Body of pancreas (tissue), 4 donors: ENCODE measurements at regions not wholly inside any gene's neighbourhood (a gene's known extent, or its start where the extent isn't known, plus 50 kb on each side); places are given as distances from the start of the nearest gene placed in this dataset.

Experiments
- POLR2A ChIP-seq, 3 donors: fragments of 450-650 bp; IDR thresholded peaks; one replicate each; pipeline ENCODE4 v1.6.1; 2016; ENCODE audit warnings: antibody characterized with exemption in 3 of 3, mild to moderate bottlenecking in 2 of 3
- TF ChIP-seq, protein P1 (sequence below), 7 experiments: fragments of 450-650 bp in 4 of 7; fragments of 200-600 bp in 3 of 7; sonication (generic) in 3 of 7; IDR thresholded peaks; one replicate each; pipeline ENCODE4 v1.5.1; 2016 to 2019; ENCODE audit warnings: antibody characterized with exemption in 7 of 7

DNA sequence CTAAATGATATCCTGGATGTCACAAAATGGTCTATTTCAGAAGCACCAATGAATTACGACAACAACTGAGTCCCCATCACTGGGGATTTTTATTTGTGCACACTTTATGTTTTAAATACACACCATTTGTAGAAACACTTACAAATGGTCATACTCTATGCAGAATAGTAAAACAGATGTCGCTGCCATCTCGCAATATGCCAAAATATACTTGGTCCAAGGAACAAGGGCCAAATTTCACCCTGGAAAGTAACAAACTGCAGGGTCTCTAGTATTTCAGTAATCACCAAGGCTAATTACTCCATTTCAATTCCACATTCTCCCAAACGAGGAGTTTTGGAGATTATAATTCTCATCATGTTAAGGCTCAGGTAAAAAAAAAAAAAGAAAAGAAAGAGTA is 215.2 kb downstream of the LMBRD1 start:
- TF ChIP-seq, protein P1, sequence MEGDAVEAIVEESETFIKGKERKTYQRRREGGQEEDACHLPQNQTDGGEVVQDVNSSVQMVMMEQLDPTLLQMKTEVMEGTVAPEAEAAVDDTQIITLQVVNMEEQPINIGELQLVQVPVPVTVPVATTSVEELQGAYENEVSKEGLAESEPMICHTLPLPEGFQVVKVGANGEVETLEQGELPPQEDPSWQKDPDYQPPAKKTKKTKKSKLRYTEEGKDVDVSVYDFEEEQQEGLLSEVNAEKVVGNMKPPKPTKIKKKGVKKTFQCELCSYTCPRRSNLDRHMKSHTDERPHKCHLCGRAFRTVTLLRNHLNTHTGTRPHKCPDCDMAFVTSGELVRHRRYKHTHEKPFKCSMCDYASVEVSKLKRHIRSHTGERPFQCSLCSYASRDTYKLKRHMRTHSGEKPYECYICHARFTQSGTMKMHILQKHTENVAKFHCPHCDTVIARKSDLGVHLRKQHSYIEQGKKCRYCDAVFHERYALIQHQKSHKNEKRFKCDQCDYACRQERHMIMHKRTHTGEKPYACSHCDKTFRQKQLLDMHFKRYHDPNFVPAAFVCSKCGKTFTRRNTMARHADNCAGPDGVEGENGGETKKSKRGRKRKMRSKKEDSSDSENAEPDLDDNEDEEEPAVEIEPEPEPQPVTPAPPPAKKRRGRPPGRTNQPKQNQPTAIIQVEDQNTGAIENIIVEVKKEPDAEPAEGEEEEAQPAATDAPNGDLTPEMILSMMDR (IDR thresholded peaks at IDR 0.05): no peak
- no peak for TF ChIP-seq POLR2A (IDR thresholded peaks at IDR 0.05)
